ENCODE measurements at regions not wholly inside any gene's neighbourhood (a gene's known extent, or its start where the extent isn't known, plus 50 kb on each side); places are given as distances from the start of the nearest gene placed in this dataset.

DNA sequence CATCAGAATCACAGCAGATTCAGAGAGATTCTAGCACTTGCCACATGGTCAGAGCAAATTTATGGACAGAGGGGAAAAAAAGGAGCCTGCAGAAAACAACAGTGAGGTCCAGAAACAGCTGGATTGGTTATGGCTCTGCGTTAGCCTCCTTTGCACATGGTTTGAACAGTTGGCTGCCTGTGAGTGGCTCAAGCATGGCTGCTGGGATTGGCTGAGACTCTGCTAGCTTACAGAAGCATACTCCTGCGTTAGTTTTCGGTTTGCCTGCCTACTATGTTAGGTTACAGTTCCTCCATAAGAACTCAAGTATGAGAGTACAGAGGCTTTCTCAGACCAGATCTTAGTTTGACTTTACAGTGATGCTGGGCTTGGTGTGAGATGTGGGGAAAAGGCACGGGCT, 80.7 kb upstream of the WDR11 start:
- intact Hi-C loops (cut with micrococcal nuclease): no loop called here
- DNase-seq (ENCODE audit: unreplicated experiment): no peak
- Mint-ChIP-seq H3K36me3 (ENCODE audit: insufficient read depth, unreplicated experiment) (no peaks in the 10 kb centered on the region), H3K9me3 (ENCODE audit: unreplicated experiment) (no peaks in the 10 kb centered on the region), H3K4me3 (ENCODE audit: unreplicated experiment) (no peak overlapping the region), H3K4me1 (ENCODE audit: insufficient read depth, unreplicated experiment) (no peaks in the 10 kb centered on the region), H3K27ac (ENCODE audit: low read depth, unreplicated experiment) (no peak overlapping the region), H3K27me3 (ENCODE audit: insufficient read depth, unreplicated experiment) (peaks cover 54% of the 10 kb centered on the region)
- CTCF ChIA-PET: interaction anchor here (0.7 kb wide), 1 partner anchor 34 kb away, joined by 3 read pairs; no protein-coding TSS in a partner anchor
- no TSS peak for BruUV-seq (replicated peaks)
- no peak for TF ChIP-seq CTCF (IDR thresholded peaks at IDR 0.05; ENCODE audit: unreplicated experiment)
- POLR2A ChIA-PET: no interaction called here

GRCh38 chr10:120776442-120776841, 74.7 kb upstream of the WDR11 start:
- Mint-ChIP-seq H3K4me1 (ENCODE audit: insufficient read depth, unreplicated experiment) (no peaks in the 10 kb centered on the region), H3K9me3 (ENCODE audit: unreplicated experiment) (no peaks in the 10 kb centered on the region), H3K4me3 (ENCODE audit: unreplicated experiment) (no peak overlapping the region), H3K27me3 (ENCODE audit: insufficient read depth, unreplicated experiment) (peaks cover 61% of the 10 kb centered on the region), H3K27ac (ENCODE audit: low read depth, unreplicated experiment) (no peak overlapping the region), H3K36me3 (ENCODE audit: insufficient read depth, unreplicated experiment) (no peaks in the 10 kb centered on the region)
- TF ChIP-seq CTCF (IDR thresholded peaks at IDR 0.05; ENCODE audit: unreplicated experiment): no peak
- CTCF ChIA-PET: interaction anchor here (0.9 to 1.0 kb wide), 2 partner anchors 16 to 41 kb away, joined by 3 to 4 read pairs; no protein-coding TSS in a partner anchor
- POLR2A ChIA-PET: no interaction called here
- no peak for DNase-seq (ENCODE audit: unreplicated experiment)
- intact Hi-C loops (cut with micrococcal nuclease): no loop called here
- no TSS peak for BruUV-seq (replicated peaks)

DNA sequence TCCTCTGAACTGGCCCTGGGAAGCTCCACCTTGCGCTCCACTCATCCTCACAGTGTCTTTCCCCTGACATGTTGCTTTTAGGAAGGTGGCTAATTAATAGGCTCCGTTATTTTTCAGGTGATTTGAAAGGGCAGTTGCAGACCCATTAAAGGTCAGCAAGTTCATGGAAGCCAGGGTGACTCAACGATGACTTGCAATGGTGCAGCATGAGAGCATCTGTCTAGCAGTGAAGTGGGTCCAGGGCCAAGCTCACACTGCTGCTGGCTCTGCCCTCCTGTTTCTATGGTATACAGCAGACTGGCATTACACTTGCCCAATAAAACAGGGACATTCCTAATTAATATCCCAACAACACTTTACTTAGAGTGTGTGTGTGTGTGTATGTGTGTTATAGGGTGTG, 68.8 kb upstream of the WDR11 start:
- no peaks in the 10 kb centered on the region for H3K4me1 Mint-ChIP-seq (ENCODE audit: insufficient read depth, unreplicated experiment)
- DNase-seq (ENCODE audit: unreplicated experiment): no peak
- no TSS peak for BruUV-seq (replicated peaks)
- no peaks in the 10 kb centered on the region for H3K36me3 Mint-ChIP-seq (ENCODE audit: insufficient read depth, unreplicated experiment)
- no peaks in the 10 kb centered on the region for H3K9me3 Mint-ChIP-seq (ENCODE audit: unreplicated experiment)
- POLR2A ChIA-PET: no interaction called here
- intact Hi-C loops (cut with micrococcal nuclease): no loop called here
- no peak overlapping the region for H3K27ac Mint-ChIP-seq (ENCODE audit: low read depth, unreplicated experiment)
- CTCF ChIA-PET: no interaction called here
- no peak overlapping the region for H3K4me3 Mint-ChIP-seq (ENCODE audit: unreplicated experiment)
- no peak for TF ChIP-seq CTCF (IDR thresholded peaks at IDR 0.05; ENCODE audit: unreplicated experiment)
- peaks cover 45% of the 10 kb centered on the region for H3K27me3 Mint-ChIP-seq (ENCODE audit: insufficient read depth, unreplicated experiment)

- no TSS peak for BruUV-seq (replicated peaks)
- H3K36me3 Mint-ChIP-seq (ENCODE audit: insufficient read depth, unreplicated experiment): no peaks in the 10 kb centered on the region
- H3K27ac Mint-ChIP-seq (ENCODE audit: low read depth, unreplicated experiment): no peak overlapping the region
- POLR2A ChIA-PET: no interaction called here
- CTCF ChIA-PET: no interaction called here
- no peaks in the 10 kb centered on the region for H3K4me1 Mint-ChIP-seq (ENCODE audit: insufficient read depth, unreplicated experiment)
- no peak for DNase-seq (ENCODE audit: unreplicated experiment)
- H3K4me3 Mint-ChIP-seq (ENCODE audit: unreplicated experiment): no peak overlapping the region
- intact Hi-C loops (cut with micrococcal nuclease): no loop called here
- peaks cover 43% of the 10 kb centered on the region for H3K27me3 Mint-ChIP-seq (ENCODE audit: insufficient read depth, unreplicated experiment)
- no peaks in the 10 kb centered on the region for H3K9me3 Mint-ChIP-seq (ENCODE audit: unreplicated experiment)
- TF ChIP-seq CTCF (IDR thresholded peaks at IDR 0.05; ENCODE audit: unreplicated experiment): no peak
These were observed 68.1 kb upstream of the WDR11 start for GRCh38 chr10:120783098-120783497.

Data from MCF 10A (cell line).